OCI-LY1 (cell line): ENCODE measurements at regions not wholly inside any gene's neighbourhood (a gene's known extent, or its start where the extent isn't known, plus 50 kb on each side); places are given as distances from the start of the nearest gene placed in this dataset.

Source experiments
- H2AFZ ChIP-seq: fragments of 200-600 bp; sonication (generic), shearing (Covaris generic); 2 replicates; pipeline ENCODE4 v1.6.0; 2014; ENCODE audit warnings: antibody characterized with exemption, mild to moderate bottlenecking, low read length
- H3F3A ChIP-seq: fragments of 200-600 bp; sonication (generic), shearing (Covaris generic); 2 replicates; pipeline ENCODE4 v1.6.0; 2014; ENCODE audit warnings: mild to moderate bottlenecking, antibody characterized with exemption, low read length, moderate library complexity; ENCODE audit not compliant: insufficient read depth
- H3K27ac ChIP-seq: fragments of 200-600 bp; sonication (generic); 2 replicates; pipeline ENCODE4 v1.5.1; 2014; ENCODE audit warnings: low read length, mixed run types, mild to moderate bottlenecking, low read depth; ENCODE audit not compliant: poor library complexity, severe bottlenecking
- H3K27me3 ChIP-seq: fragments of 200-600 bp; sonication (generic); 2 replicates; pipeline ENCODE4 v1.6.0; 2014; ENCODE audit warnings: antibody characterized with exemption, mild to moderate bottlenecking, low read length, moderate library complexity; ENCODE audit not compliant: insufficient read depth
- H3K36me3 ChIP-seq: fragments of 200-600 bp; sonication (generic); 2 replicates; pipeline ENCODE4 v1.6.1; 2014; ENCODE audit warnings: mild to moderate bottlenecking, antibody characterized with exemption, low read length, moderate library complexity, mixed read lengths; ENCODE audit not compliant: insufficient read depth
- H3K4me1 ChIP-seq: fragments of 200-600 bp; sonication (generic); 2 replicates; pipeline ENCODE4 v1.5.1; 2014; ENCODE audit warnings: mild to moderate bottlenecking, low read length, moderate library complexity; ENCODE audit not compliant: insufficient read depth, severe bottlenecking
- H3K4me2 ChIP-seq: fragments of 200-600 bp; sonication (generic), shearing (Covaris generic); 2 replicates; pipeline ENCODE4 v1.6.1; 2014; ENCODE audit warnings: low read length
- H3K4me3 ChIP-seq: fragments of 200-600 bp; sonication (generic); 2 replicates; pipeline ENCODE4 v1.5.1; 2014; ENCODE audit warnings: low read length, low read depth, mild to moderate bottlenecking, mixed read lengths; ENCODE audit not compliant: poor library complexity, severe bottlenecking
- H3K79me2 ChIP-seq: fragments of 200-600 bp; shearing (Covaris generic); 2 replicates; pipeline ENCODE4 v1.6.1; 2016; ENCODE audit warnings: mixed run types, low read length, mixed read lengths; ENCODE audit not compliant: insufficient read depth
- H3K9ac ChIP-seq: fragments of 200-600 bp; sonication (generic), shearing (Covaris generic); 2 replicates; pipeline ENCODE4 v1.6.1; 2014; ENCODE audit warnings: mild to moderate bottlenecking, low read length, mixed read lengths
- H3K9me2 ChIP-seq: fragments of 200-600 bp; sonication (generic), shearing (Covaris generic); 2 replicates; pipeline ENCODE4 v1.6.1; 2014; ENCODE audit warnings: low read depth, mild to moderate bottlenecking, low read length, mixed read lengths
- H3K9me3 ChIP-seq: fragments of 200-600 bp; shearing (Covaris generic); 2 replicates; pipeline ENCODE4 v1.6.1; 2014; ENCODE audit warnings: low read length, mixed read lengths
- H4K20me1 ChIP-seq: fragments of 200-600 bp; sonication (generic), shearing (Covaris generic); 2 replicates; pipeline ENCODE4 v1.6.0; 2016; ENCODE audit warnings: mild to moderate bottlenecking, low read length; ENCODE audit not compliant: insufficient read depth
- CTCF ChIP-seq: fragments of 200-600 bp; sonication (generic), shearing (Covaris generic); IDR thresholded peaks from 2 replicates; pipeline ENCODE4 v1.5.1; 2017; ENCODE audit warnings: mild to moderate bottlenecking, antibody characterized with exemption, low read length, moderate library complexity, mixed read lengths
- EZH2 ChIP-seq: fragments of 200-600 bp; sonication (generic), shearing (Covaris generic); IDR thresholded peaks from 2 replicates; pipeline ENCODE4 v1.8.0; 2017; ENCODE audit warnings: borderline replicate concordance, mixed run types, mild to moderate bottlenecking, antibody characterized with exemption, low read length, moderate library complexity, mixed read lengths

DNA sequence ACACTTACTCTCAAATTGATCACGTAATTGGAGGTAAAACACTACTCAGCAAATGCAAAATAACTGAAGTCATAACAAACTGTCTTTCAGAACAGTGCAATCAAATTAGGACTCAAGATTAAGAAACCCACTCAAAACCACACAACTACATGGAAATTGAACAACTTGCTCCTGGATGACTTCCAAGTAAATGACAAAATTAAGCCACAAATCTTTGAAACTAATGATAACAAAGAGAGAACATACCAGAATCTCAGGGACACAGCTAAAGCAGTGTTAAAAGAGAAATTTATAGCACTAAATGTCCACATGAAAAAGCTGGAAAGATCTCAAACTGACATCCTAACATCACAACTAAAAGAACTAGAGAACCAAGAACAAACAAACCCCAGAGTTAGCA, 540.5 kb upstream of the CDH18 start:
- Histone ChIP-seq H3K4me3 (no peak overlapping the region), H3K79me2 (no peaks in the 10 kb centered on the region), H3K27ac (no peak overlapping the region), H3K9me3 (no peaks in the 10 kb centered on the region), H3K27me3 (no peaks in the 10 kb centered on the region), H3K9ac (no peak overlapping the region), H3K36me3 (no peaks in the 10 kb centered on the region), H3K9me2 (no peaks in the 10 kb centered on the region), H3K4me2 (no peak overlapping the region), H3F3A (no peaks in the 10 kb centered on the region), H2AFZ (no peak overlapping the region), H3K4me1 (no peaks in the 10 kb centered on the region), H4K20me1 (no peaks in the 10 kb centered on the region)
- TF ChIP-seq CTCF (no peak), EZH2 (no peak)

GRCh38 chr5:20524991-20525529, 537.1 kb upstream of the CDH18 start:
- TF ChIP-seq CTCF = no peak
- no peak for TF ChIP-seq EZH2
- H3K27ac ChIP-seq = no peak overlapping the region
- no peak overlapping the region for H3K4me3 ChIP-seq
- H3K9me2 ChIP-seq = no peaks in the 10 kb centered on the region
- H3K9ac ChIP-seq = no peak overlapping the region
- no peaks in the 10 kb centered on the region for H3K27me3 ChIP-seq
- H3K4me2 ChIP-seq = no peak overlapping the region
- no peaks in the 10 kb centered on the region for H3K36me3 ChIP-seq
- no peaks in the 10 kb centered on the region for H3F3A ChIP-seq
- no peaks in the 10 kb centered on the region for H3K79me2 ChIP-seq
- no peaks in the 10 kb centered on the region for H3K9me3 ChIP-seq
- H4K20me1 ChIP-seq = no peaks in the 10 kb centered on the region
- no peak overlapping the region for H2AFZ ChIP-seq
- no peaks in the 10 kb centered on the region for H3K4me1 ChIP-seq

- H3K27ac ChIP-seq = no peak overlapping the region
- H3K27me3 ChIP-seq = no peaks in the 10 kb centered on the region
- H3K4me3 ChIP-seq = no peak overlapping the region
These were observed 535.0 kb upstream of the CDH18 start for GRCh38 chr5:20522905-20523482.

More at GRCh38 chr5:20522905-20523482, 535.0 kb upstream of the CDH18 start:
- Histone ChIP-seq H3K9me2 (no peaks in the 10 kb centered on the region), H3F3A (no peaks in the 10 kb centered on the region), H3K4me2 (no peak overlapping the region), H3K4me1 (no peaks in the 10 kb centered on the region), H4K20me1 (no peaks in the 10 kb centered on the region), H3K9me3 (no peaks in the 10 kb centered on the region), H3K9ac (no peak overlapping the region), H2AFZ (no peak overlapping the region), H3K36me3 (no peaks in the 10 kb centered on the region), H3K79me2 (no peaks in the 10 kb centered on the region)
- TF ChIP-seq CTCF (no peak), EZH2 (no peak)
